ENCODE measurements at regions not wholly inside any gene's neighbourhood (a gene's known extent, or its start where the extent isn't known, plus 50 kb on each side); places are given as distances from the start of the nearest gene placed in this dataset.

DNA sequence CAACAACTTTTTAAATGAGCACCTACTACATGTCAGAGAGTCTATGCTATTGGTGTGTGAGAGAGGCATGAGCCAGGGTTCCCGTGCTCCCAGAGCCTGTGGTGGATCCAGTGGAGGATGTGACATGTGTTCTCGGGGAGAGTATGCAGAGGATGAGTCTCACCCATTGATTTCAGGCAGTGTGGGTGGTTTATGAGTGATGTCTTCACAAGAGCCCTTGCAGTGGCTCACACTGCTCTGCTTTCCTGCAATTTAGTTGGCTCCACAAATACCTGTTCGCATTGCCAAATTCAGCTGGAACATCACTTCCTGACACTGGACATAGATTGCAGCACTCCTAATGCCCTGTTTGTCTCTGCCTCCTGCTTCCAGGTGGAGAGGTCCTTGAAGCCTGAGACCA lies 243.6 kb upstream of the CXCR4 start:
- no peak for DNase-seq (ENCODE audit: low read depth)
- no peak overlapping the region for H3K4me3 ChIP-seq (ENCODE audit: low read length)
- TF ChIP-seq, protein P1, sequence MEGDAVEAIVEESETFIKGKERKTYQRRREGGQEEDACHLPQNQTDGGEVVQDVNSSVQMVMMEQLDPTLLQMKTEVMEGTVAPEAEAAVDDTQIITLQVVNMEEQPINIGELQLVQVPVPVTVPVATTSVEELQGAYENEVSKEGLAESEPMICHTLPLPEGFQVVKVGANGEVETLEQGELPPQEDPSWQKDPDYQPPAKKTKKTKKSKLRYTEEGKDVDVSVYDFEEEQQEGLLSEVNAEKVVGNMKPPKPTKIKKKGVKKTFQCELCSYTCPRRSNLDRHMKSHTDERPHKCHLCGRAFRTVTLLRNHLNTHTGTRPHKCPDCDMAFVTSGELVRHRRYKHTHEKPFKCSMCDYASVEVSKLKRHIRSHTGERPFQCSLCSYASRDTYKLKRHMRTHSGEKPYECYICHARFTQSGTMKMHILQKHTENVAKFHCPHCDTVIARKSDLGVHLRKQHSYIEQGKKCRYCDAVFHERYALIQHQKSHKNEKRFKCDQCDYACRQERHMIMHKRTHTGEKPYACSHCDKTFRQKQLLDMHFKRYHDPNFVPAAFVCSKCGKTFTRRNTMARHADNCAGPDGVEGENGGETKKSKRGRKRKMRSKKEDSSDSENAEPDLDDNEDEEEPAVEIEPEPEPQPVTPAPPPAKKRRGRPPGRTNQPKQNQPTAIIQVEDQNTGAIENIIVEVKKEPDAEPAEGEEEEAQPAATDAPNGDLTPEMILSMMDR (IDR thresholded peaks at IDR 0.05; ENCODE audit: insufficient read depth, low read depth, low read length, missing control alignments) = no peak

DNA sequence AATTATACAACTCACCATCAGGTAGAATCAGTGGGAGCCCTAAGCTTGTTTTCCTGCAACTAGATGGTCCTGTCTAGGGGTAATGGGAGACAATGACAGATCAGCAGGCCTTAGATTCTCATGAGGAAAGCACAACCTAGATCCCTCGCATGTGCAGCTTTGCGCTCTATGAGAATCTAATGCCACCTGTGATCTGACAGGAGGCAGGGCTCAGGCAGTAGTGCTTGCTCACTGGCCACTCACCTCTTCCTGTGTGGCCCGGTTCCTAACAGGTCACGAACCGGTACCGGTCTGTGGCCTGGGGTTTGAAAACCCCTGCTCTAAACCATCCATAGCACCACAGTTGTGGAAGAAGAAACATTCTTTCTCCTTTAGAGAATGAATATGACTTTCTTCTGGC lies 242.8 kb upstream of the CXCR4 start:
- no peak overlapping the region for H3K4me3 ChIP-seq (ENCODE audit: low read length)
- no peak for DNase-seq (ENCODE audit: low read depth)
- TF ChIP-seq, protein P1 (IDR thresholded peaks at IDR 0.05; ENCODE audit: insufficient read depth, low read depth, low read length, missing control alignments) = no peak

DNA sequence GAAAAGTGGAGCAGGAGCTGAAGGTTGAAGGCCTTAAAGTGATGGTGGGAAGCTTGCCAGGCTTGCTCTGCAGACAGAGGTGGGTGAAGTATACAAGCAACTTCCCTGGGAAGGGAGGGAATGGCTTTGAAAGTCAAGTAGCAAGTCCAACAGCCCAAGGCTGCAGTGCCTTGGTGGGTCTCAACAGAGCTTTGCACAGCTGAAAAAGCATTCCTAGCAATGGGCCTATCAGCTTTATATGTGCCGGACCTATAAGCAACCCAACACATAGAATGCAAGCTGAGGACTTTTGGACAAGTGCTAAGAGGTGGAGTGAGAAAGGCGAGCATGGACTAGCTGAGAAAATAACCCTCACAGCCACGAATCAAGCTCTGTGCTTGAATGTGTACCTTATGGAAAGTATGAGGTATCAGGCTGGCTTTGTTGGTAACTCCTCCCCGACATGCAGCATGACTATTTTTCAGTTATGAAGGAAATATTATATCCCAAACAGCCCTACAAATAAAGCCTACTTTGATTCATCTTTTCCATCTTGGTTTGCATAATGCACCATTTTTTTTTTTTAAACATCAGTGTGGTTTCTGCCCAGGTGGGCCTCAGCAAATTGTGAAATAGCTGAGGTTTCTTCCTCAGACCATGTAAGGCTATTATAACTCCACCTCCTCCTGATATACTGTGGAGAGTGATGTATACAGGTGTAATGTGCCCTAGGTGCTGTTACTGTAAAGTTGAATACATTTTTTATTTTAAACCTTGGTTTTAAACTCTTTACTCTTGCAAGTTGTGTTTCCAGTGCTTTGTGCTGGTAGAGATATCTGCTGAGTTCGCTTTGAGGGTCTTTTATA lies 241.4 kb upstream of the CXCR4 start:
- DNase-seq (ENCODE audit: low read depth) = no peak
- TF ChIP-seq, protein P1 (IDR thresholded peaks at IDR 0.05; ENCODE audit: insufficient read depth, low read depth, low read length, missing control alignments) = no peak
- H3K4me3 ChIP-seq (ENCODE audit: low read length) = no peak overlapping the region

DNA sequence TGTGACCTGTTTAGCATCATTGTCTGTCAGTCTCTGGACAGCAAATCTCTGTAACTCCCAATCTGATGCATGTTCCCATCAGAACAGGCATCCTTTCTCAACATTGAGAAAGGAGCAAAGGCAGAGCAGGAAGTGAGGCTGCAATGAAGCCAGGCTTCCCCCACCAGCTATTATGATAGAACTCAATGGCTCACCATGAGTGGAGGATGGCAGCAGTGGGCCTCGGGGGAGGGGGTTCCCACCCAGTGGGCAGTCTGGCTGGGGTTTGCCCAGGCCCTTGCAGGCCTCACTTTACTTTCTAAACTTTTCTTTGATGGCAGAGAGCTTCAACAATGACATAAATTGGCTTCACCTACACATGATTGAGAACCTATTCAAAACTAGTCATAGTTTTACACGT lies 240.6 kb upstream of the CXCR4 start:
- TF ChIP-seq, protein P1 (IDR thresholded peaks at IDR 0.05; ENCODE audit: insufficient read depth, low read depth, low read length, missing control alignments) = no peak
- no peak overlapping the region for H3K4me3 ChIP-seq (ENCODE audit: low read length)
- no peak for DNase-seq (ENCODE audit: low read depth)

DNA sequence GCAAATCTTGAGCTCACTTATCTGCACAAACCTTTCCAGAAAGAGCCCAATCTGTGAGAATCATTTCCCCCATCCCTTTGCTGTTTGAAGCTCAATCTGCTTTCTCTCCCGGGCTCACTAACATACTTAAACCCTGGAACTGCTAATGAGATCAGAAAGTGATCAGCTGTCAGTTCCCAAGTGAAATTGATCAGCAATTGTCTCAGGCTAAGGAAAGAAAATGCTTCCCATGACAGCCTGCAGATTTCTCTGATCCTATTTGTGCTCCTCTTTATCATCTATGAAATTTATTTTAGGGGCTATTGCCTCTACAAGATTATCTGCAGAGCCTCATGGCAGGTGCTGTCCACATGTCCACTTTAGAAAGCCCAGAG lies 239.0 kb upstream of the CXCR4 start:
- TF ChIP-seq, protein P1 (IDR thresholded peaks at IDR 0.05; ENCODE audit: insufficient read depth, low read depth, low read length, missing control alignments) = no peak
- no peak overlapping the region for H3K4me3 ChIP-seq (ENCODE audit: low read length)
- no peak for DNase-seq (ENCODE audit: low read depth)

DNA sequence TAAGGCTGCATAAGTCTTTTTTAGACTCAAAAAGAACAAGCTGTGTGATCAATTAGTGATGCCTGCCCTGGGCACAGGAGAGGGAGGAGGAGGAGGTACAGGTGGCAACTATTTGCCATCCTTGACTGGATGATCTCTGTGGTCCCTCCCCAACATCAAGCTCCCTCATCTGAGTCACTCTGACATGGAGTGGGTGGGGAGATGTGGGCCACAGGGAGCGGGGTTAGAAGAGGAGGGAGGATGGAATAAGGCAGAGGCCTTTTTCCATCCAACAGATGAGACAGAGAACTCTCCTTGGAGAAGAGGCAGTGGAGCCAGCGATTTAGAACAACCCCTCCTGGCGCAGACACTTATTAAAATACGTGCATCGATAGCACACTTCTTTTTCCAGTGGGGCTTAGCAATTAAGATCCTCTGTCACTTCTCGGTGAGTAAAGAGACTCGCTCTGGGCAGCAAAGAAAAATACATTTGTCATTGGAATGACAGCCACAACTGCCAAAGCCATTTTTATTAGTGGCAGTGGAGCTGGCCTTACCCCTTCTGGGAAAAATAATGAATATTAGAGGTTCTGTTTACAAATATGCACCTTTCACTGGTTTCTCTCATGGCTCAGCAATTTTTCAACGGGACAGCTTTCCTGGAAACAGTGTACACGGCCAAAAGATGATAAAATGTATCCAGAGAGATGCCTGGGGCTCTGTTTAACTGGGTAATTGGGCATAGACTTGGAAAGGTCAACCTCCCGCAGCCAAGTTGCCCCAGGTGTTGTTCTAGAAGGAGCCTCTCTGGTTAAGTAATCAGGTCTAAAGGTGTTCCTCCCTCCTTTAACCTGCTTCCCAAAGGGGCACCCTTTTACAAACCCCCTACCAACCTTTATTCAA lies 238.4 kb upstream of the CXCR4 start:
- TF ChIP-seq, protein P1 (IDR thresholded peaks at IDR 0.05; ENCODE audit: insufficient read depth, low read depth, low read length, missing control alignments) = no peak
- no peak overlapping the region for H3K4me3 ChIP-seq (ENCODE audit: low read length)
- DNase-seq (ENCODE audit: low read depth) = no peak

Measured in epithelial cell of esophagus (primary cell).